ENCODE measurements at regions not wholly inside any gene's neighbourhood (a gene's known extent, or its start where the extent isn't known, plus 50 kb on each side); places are given as distances from the start of the nearest gene placed in this dataset.

DNA sequence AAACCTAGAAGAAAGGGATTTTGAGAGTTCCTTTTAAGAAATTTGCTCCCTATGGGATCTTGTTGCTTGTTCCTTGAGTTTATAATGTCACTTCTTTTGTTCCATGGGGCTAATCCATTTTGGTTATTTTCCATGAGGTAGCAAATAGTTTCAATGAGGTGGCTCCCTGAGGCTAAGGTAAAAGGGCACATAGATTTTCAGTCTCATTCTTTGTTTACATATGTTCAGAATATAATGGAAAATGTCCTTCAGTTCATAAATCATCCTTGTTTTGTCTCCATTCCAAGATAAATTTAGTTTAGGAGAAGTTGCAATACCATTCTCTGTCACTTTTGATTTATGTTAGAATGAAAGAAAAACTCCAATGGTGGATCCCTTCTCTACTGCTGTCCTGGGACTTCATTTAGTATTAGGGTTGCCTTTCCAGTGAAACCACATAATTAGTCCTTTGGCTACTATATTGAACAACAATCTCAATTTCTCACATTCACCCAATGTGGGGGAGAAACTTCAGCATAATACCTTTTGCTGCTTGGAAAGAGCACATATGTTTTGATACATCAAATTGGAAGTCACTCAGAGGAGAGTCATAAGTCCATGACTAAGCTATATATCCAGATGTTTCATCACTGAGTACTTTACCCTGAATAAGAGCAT is 80.9 kb upstream of the ADAMTS5 start:
- TF ChIP-seq POLR2AphosphoS5 (IDR thresholded peaks at IDR 0.05; ENCODE audit: low read depth, low read length) (no peak), CTCF (IDR thresholded peaks at IDR 0.05) (no peak)
